Esophagus (tissue), 2 donors: ENCODE measurements at regions not wholly inside any gene's neighbourhood (a gene's known extent, or its start where the extent isn't known, plus 50 kb on each side); places are given as distances from the start of the nearest gene placed in this dataset.
"Not testable (repeated sequence)": the region's sequence is repeated elsewhere in the genome, so short reads cannot be mapped to it uniquely, and the experiment has no call there.

Source experiments
- H3K27ac ChIP-seq, 2 donors: one replicate each; pipeline ENCODE4 v1.5.1; 2013; ENCODE audit warnings: low read depth in 2 of 2, mild to moderate bottlenecking in 2 of 2, inconsistent platforms in 1 of 2, low read length in 1 of 2, moderate library complexity in 1 of 2
- H3K27me3 ChIP-seq, 2 donors: one replicate each; pipeline ENCODE4 v1.6.1; 2013; ENCODE audit warnings: low read length in 2 of 2, control low read depth in 1 of 2, mild to moderate bottlenecking in 1 of 2; ENCODE audit not compliant: insufficient read depth in 2 of 2, control insufficient read depth in 1 of 2
- H3K36me3 ChIP-seq, 2 donors: one replicate each; pipeline ENCODE4 v1.6.1; 2013; ENCODE audit warnings: low read length in 1 of 2; ENCODE audit not compliant: control insufficient read depth in 2 of 2, insufficient read depth in 2 of 2
- H3K4me1 ChIP-seq, 2 donors: one replicate each; pipeline ENCODE4 v1.6.1; 2013; ENCODE audit warnings: low read length in 1 of 2; ENCODE audit not compliant: control insufficient read depth in 2 of 2, insufficient read depth in 2 of 2
- H3K4me3 ChIP-seq, 2 donors: one replicate each; pipeline ENCODE4 v1.5.1; 2013; ENCODE audit warnings: low read length in 2 of 2, mild to moderate bottlenecking in 2 of 2, low read depth in 1 of 2, moderate library complexity in 1 of 2
- H3K9me3 ChIP-seq, 2 donors: one replicate each; pipeline ENCODE4 v1.6.1; 2013; ENCODE audit warnings: mild to moderate bottlenecking in 2 of 2, low read depth in 1 of 2, low read length in 1 of 2, moderate library complexity in 1 of 2; ENCODE audit not compliant: control insufficient read depth in 2 of 2, insufficient read depth in 1 of 2
- WGBS, 2 donors: extraction: QIAGEN DNeasy Blood & Tissue Kit; methylation state at CpG; one replicate each; pipeline ENCODE4 v1.1.7; 2013; 5-methylcytosine and 5-hydroxymethylcytosine counted together
- donor health status: healthy with polysubstance abuse.
- donor health status: Bipolar disorder and iron deficiency.

GRCh38 chr6:6946206-6947155 lies 161.3 kb upstream of the RREB1 start:
- Histone ChIP-seq H3K27me3 (no peaks in the 10 kb centered on the region), H3K9me3 (no peaks in the 10 kb centered on the region), H3K36me3 (no peaks in the 10 kb centered on the region), H3K4me3 (no peak overlapping the region), H3K27ac (no peak overlapping the region), H3K4me1 (no peaks in the 10 kb centered on the region)
- 56 to 62% methylated on average over 8 of the region's 8 CpGs for WGBS, 2 donors

GRCh38 chr6:6950373-6951145 lies 157.2 kb upstream of the RREB1 start:
- Histone ChIP-seq H3K27me3 (no peaks in the 10 kb centered on the region), H3K4me3 (no peak overlapping the region), H3K27ac (no peak overlapping the region), H3K36me3 (no peaks in the 10 kb centered on the region), H3K9me3 (no peaks in the 10 kb centered on the region), H3K4me1 (no peaks in the 10 kb centered on the region)
- 77 to 78% methylated on average over 3 of the region's 3 CpGs for WGBS, 2 donors

GRCh38 chr6:6951355-6951754 lies 156.4 kb upstream of the RREB1 start:
- WGBS, 2 donors: 95 to 96% methylated on average over 3 of the region's 3 CpGs
- Histone ChIP-seq H3K27me3 (no peaks in the 10 kb centered on the region), H3K4me3 (no peak overlapping the region), H3K9me3 (no peaks in the 10 kb centered on the region), H3K4me1 (no peaks in the 10 kb centered on the region), H3K27ac (no peak overlapping the region), H3K36me3 (no peaks in the 10 kb centered on the region)

GRCh38 chr6:6952484-6952883 lies 155.3 kb upstream of the RREB1 start:
- Histone ChIP-seq H3K9me3 (no peaks in the 10 kb centered on the region), H3K4me1 (no peaks in the 10 kb centered on the region), H3K27ac (no peak overlapping the region), H3K36me3 (no peaks in the 10 kb centered on the region), H3K27me3 (no peaks in the 10 kb centered on the region), H3K4me3 (no peak overlapping the region)
- WGBS, 2 donors: 88 to 89% methylated on average over 33 of the region's 33 CpGs

- H3K36me3 ChIP-seq, H3K27me3 ChIP-seq, H3K4me1 ChIP-seq, H3K27ac ChIP-seq, H3K4me3 ChIP-seq, H3K9me3 ChIP-seq: not testable (repeated sequence)
- WGBS, 2 donors: 94 to 98% methylated on average over 6 of the region's 6 CpGs
Measured at GRCh38 chr6:6952927-6953326, 154.8 kb upstream of the RREB1 start.

GRCh38 chr6:6960571-6961251 lies 147.1 kb upstream of the RREB1 start:
- Histone ChIP-seq H3K36me3 (no peaks in the 10 kb centered on the region), H3K27me3 (no peaks in the 10 kb centered on the region), H3K4me1 (no peaks in the 10 kb centered on the region), H3K4me3 (no peak overlapping the region), H3K27ac (no peak overlapping the region), H3K9me3 (no peaks in the 10 kb centered on the region)
- WGBS, 2 donors: 67 to 71% methylated on average over 5 of the region's 5 CpGs

- H3K27me3 ChIP-seq: no peaks in the 10 kb centered on the region
- 93 to 96% methylated on average over 4 of the region's 4 CpGs for WGBS, 2 donors
- no peaks in the 10 kb centered on the region for H3K9me3 ChIP-seq
- H3K27ac ChIP-seq: no peak overlapping the region
- H3K4me1 ChIP-seq: no peaks in the 10 kb centered on the region
- no peak overlapping the region for H3K4me3 ChIP-seq
- H3K36me3 ChIP-seq: no peaks in the 10 kb centered on the region
Measured at GRCh38 chr6:6962086-6962485, 145.7 kb upstream of the RREB1 start.

- H3K4me3 ChIP-seq: no peak overlapping the region
- H3K27me3 ChIP-seq: no peaks in the 10 kb centered on the region
- H3K4me1 ChIP-seq: no peaks in the 10 kb centered on the region
- 91 to 93% methylated on average over 4 of the region's 4 CpGs for WGBS, 2 donors
- no peaks in the 10 kb centered on the region for H3K9me3 ChIP-seq
- no peak overlapping the region for H3K27ac ChIP-seq
- no peaks in the 10 kb centered on the region for H3K36me3 ChIP-seq
Measured at GRCh38 chr6:6962699-6963098, 145.1 kb upstream of the RREB1 start.

GRCh38 chr6:6963390-6963789 lies 144.4 kb upstream of the RREB1 start:
- H3K4me1 ChIP-seq, H3K27me3 ChIP-seq, H3K27ac ChIP-seq, H3K4me3 ChIP-seq, H3K9me3 ChIP-seq, H3K36me3 ChIP-seq: not testable (repeated sequence)
- WGBS, 2 donors: 73 to 76% methylated on average over 7 of the region's 7 CpGs
